NCI-H1092 (cell line): ENCODE measurements at regions not wholly inside any gene's neighbourhood (a gene's known extent, or its start where the extent isn't known, plus 50 kb on each side); places are given as distances from the start of the nearest gene placed in this dataset.

Experiments used
- DNase-seq: peaks from one replicate; lab custom pipeline; 2025; lab: John Stamatoyannopoulos, UW

- DNase-seq, result no peak
These were observed 111.9 kb upstream of the KIT start for GRCh38 chr4:54545663-54546424.

- DNase-seq, result no peak
These were observed 110.3 kb upstream of the KIT start for GRCh38 chr4:54547299-54548097.

- no peak for DNase-seq
These were observed 109.6 kb upstream of the KIT start for GRCh38 chr4:54548098-54548620.

DNA sequence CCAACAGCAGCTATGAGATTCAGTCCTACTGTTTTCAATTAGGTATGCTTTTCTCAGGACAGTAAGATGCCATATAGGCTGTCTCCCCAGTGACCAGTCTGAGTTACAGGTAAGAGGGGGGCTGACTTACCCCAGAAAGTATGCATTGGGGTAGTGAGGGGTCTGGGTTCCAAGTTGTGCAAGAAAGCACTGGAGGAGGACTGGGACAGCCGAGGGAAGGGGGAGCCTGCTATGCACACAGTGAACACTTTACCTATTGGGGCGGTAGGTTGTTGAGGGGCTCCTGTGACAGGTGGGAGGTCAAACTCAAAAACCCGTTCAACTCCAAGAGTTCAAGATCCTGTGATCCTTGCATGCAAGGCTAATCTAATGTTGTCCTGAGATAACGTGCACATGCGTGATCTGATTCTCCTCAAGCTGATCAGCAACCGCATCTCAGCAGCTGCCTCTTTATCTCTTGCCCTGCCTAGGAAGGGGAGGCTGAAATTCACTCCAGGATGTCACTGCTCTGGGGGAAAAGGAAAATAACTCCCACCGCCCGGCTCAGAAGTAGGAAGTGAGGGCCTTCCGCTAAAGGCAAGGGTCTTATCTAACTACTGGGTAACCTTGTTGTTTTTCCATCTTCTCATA lies 108.8 kb upstream of the KIT start:
- DNase-seq, result no peak

DNA sequence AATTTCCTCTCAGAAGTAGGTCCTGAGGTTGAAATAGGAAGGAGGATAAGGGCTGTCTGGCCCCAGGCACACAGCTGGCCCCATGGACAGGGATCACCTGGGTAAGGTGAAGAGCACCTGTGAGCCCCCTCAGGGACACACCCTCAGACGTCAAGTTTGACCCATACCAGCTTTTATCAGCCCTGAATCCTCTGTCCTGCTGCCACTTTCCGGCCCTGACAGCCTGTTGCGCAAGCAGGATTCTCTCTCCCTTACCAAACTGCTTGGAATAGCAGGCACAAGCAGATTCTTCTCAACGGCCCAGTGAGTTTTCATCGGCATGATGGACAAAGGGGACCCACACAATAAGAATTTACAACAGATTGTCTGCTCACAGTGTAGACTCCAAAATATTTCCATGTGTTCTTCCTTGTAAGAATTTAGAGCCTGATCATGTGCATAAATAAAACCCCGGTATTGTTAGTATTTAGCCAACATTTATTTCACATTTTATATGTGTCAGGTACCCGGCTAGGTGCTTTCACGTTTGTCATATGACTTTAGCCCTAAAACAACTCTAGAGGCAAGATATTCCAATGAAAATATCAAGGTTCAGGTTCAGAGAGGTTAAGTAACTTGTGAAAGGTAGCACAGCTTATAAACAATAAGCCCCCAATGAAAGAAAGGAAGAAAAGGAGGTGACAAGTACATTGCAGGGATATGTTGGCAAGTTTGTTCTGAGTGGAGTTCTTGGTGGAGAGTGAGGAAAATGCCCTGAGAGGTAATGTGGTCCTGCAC lies 107.2 kb upstream of the KIT start:
- DNase-seq, result no peak

DNA sequence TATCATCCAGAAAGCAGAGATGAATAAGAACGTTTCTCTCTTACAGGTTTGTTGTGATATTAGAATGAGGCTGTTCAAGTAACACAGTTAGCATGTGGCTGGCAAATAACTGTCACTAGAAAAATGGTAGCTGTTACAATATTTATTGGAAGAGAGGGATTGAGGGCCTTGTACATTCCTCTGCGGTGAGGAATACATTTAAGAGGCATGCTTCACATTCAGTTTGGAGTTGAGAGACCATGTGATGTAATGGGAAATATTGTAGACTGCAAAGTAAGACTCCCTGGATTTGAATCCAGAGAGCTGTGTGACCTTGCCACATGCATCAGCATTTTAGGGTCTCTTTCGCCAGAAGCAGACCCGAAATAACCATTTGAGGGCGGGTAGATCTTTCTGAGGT lies 104.8 kb upstream of the KIT start:
- DNase-seq, result no peak

- no peak for DNase-seq
These were observed 103.3 kb upstream of the KIT start for GRCh38 chr4:54554339-54554990.

DNA sequence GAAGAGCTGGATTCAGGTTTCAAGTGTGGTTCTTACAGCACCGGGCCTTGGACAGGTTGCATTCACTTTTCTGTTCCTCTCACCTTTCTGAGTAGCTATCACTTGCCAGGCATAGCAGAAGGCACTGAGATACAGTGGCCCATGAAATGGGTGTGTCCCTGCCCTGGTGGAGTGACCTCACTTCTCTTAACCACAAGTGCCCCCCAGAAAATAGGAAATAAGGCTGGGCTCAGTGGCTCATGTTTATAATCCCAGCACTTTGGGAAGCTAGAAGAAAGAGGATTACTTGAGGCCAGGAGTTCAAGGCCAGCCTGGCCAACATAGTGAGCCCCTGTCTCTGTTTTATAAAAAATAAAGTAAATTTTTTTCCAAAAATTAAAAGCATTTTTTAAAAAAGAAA lies 101.7 kb upstream of the KIT start:
- DNase-seq, result no peak

DNA sequence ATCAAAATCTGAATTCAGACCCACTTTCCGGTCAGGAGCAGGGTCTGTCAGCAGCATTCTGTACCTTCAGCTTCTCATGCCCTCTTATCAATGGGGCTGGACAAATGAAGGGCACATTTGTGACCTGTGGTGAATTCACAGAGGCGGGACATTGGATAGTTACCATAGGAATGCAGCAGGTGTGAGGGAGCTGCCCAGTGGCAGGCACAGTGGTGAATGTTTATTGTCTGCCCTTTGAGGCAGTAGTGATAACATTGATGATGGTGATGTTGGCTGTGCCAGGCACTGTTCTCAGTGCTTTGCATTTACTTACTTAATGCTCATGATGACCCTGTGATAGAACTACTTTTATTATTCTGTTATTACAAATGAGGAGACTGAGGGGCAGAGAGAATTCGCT lies 101.2 kb upstream of the KIT start:
- no peak for DNase-seq

DNA sequence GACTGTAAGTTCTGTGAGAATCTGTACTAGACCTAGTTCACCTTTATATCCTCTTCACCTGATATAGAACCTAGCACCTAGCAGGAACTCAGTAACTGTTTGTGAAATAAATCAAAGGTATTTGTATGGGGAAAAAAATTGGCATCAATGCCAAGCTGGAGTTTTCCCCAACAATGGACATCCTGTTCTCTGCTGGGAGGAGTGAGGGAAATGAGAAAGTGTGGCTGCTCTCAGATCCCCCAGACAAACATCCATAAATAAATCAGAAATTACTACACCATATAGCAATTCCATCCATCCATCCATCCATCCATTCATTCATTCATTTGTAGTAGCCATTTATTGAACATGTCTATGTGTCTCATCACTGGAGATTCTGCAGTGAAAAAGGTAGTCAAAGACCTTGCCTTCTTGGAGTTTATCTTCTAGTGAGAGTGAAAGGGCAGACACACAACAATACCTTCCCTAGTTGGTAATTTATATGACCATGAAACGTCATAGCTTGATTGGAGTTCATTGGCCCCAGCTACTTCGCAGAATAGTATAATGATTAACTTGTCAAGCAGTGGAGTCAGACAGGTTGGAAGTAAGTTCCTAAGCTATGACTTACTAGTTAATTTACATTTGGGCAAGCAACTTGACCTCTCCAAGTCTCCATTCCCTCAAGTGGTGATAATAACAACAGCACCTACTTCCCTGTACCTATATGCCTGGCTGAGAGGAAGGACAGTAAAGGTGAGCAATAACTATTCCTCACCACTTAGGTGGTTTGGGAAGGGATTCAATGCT lies 98.7 kb upstream of the KIT start:
- no peak for DNase-seq

DNA sequence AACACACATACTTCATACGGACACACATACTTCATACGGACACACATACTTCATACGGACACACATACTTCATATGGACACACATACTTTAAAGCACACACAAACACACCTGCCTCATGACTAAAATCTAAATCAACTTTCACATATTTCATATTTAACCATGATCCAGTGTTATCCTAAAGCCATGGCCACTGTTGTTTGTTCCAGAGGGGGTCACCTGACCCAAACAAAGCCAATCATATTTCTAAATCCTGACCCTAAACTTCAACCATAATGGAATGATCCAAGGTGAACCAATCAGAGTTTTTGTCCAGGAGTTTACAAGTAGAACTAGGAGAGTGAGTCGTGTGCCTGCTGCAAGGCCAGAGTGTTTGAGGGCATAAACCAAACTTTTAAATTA lies 97.2 kb upstream of the KIT start:
- DNase-seq, result no peak

- no peak for DNase-seq
These were observed 95.8 kb upstream of the KIT start for GRCh38 chr4:54561940-54562339.

DNA sequence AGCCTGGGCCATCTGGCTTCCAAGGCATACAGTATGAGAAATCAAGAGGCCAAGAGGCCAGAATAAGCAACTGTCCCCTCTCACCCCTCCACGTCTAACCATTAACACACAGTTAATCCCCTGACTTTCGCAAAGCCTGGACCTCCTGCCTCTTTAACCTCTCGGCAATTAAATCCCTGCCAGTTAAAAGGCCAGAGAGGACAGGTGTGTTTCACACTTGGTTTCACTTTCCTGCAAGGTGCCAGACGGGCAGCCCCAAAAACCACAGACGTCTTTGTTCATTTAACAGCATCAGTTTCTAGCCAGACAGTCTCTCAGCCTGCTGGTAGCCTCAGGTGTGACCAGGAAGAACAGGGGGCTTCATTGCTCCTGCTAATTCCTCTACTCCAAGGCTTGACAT lies 91.1 kb upstream of the KIT start:
- DNase-seq, result no peak

GRCh38 chr4:54567327-54567726 lies 90.4 kb upstream of the KIT start:
- no peak for DNase-seq

GRCh38 chr4:54568184-54568583 lies 89.6 kb upstream of the KIT start:
- DNase-seq, result no peak

DNA sequence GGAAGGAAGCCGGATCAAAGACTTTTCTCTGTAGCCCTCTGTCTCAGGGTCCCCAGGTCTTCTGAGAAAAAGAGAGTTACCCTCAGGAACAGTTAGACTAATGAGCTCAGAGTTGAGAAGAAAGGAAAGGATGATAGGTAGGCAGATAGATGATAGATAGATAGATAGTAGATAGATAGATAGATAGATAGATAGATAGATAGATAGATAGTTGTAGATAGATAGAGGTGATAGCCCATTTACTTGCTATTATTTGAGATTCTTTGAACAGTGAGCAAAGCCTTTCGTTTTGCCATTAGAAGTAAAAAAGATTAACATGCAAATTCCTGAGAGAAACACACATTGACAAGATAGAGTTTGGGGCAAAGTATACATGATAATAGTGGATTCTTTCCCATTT lies 86.9 kb upstream of the KIT start:
- no peak for DNase-seq

GRCh38 chr4:54571293-54572151 lies 86.2 kb upstream of the KIT start:
- DNase-seq, result no peak

- DNase-seq, result no peak
These were observed 85.6 kb upstream of the KIT start for GRCh38 chr4:54572152-54572542.

GRCh38 chr4:54574500-54574899 lies 83.3 kb upstream of the KIT start:
- no peak for DNase-seq

GRCh38 chr4:54575919-54576318 lies 81.8 kb upstream of the KIT start:
- DNase-seq, result no peak
